Stimulated activated CD4-positive, alpha-beta T cell treated with anti-CD3 and anti-CD28 coated beads, Interleukin-1b, Interleukin-23, amount 100 ng/mL, for 1 hour (primary cell): ENCODE measurements at regions not wholly inside any gene's neighbourhood (a gene's known extent, or its start where the extent isn't known, plus 50 kb on each side); places are given as distances from the start of the nearest gene placed in this dataset.
"Not testable (repeated sequence)": the region's sequence is repeated elsewhere in the genome, so short reads cannot be mapped to it uniquely, and the experiment has no call there.

Source experiments
- DNase-seq, 2 donors: peaks; one replicate each; pipeline ENCODE4 v3.0.0-alpha.2; 2020; ENCODE audit warnings: low read depth in 2 of 2

DNA sequence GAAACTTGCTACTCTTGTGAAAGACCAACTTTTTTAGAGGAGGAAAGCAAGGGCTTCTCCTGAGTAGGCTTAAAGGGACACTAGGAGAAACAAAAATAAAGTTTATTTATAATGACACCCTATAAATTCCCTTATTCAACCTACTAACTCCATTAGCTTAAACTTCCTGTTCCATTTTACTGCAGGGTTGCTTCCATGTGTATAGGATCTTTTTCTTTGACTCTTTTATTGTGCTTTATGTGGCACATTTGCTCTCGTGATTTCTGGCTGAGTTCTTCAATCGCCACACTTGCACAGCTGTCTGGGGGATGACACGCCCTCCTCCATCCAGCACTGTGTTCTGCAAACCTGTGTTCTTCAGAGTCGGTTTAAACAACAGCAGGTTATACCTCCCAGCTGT, 225.7 kb upstream of the NPVF start:
- no peak for DNase-seq

DNA sequence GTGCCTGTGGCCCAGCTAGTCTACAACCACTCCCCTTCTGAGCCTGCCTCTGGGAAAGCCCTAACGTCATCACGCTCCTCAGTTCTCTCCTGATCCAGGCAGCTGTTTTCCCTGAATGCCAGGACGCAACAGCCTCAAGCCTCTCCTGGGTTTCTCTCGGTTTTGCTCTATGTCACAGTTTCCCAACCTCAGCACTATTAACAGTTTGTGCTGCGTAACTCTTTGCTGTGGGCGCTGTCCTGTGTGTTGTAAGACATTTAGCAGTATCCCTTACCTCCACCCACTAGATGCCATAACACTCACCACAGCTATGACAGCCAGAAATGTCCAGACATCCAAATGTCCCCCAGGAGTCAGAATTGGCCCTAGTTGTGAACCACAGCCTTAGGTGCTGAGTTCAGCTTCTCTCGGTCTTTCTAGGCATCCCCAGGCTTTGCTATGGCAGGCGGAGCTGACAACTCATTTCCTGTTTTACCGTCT, 226.3 kb upstream of the NPVF start:
- DNase-seq: no peak

DNA sequence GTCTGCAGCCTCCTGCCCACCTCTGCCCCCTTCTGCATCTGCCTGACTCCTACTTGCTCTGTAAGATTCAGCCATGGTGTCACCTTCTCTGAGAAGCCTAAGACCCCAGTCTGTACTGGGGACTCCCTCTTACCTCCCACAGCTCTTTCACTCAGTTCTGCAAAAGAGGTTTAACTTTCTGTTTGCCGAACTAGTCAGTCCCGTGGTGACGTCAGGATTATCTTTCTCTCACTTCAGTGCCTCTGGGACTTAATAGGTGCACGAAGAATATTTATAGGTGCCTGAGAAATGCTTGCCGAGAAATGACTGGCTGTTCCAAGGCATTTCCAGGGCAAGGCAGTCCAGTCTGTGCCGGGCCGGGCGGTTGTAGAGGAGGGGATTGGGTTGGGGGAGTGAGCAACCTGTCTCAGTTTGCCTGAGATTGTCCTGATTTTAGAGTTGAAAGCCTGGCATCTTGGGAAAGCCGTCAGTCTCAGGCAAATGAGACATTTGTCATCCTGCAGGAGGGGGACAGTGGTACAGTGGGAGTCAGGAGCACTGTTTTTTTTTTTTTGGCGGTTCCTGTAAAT, 227.5 kb upstream of the NPVF start:
- no peak for DNase-seq

DNA sequence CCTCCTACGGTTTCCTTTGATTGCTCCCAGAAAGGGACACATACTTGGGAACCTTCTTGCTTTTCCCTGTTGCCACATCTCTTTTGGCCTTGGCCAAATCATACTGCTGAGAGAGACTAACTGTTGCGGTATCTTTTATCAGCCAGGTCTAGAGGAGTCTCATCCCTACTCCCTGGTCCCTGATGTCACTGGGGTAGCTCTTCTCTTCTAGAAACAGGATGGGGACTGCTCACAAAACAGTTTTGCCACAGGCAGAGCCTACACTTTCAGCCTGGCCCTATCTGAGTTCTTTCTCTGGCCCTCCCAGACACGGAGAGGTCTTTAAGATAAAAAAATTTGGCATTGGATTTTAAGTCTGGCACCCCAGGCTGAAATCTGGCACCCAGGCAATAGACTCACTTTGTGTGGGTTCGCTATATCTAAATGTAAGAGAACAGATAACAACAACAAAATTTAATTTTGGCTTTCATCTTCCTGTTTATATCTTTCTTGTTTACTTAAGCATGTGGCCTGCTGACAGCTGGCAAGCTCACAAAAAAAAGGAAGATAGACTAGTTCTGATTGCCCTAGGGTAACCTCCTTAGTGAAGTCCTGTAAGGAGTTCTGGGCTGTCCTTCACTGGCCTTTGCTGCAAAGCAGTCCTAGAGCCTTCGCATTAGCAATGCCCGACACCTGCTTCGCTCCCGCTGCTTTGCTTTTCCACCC, 228.3 kb upstream of the NPVF start:
- no peak for DNase-seq

DNA sequence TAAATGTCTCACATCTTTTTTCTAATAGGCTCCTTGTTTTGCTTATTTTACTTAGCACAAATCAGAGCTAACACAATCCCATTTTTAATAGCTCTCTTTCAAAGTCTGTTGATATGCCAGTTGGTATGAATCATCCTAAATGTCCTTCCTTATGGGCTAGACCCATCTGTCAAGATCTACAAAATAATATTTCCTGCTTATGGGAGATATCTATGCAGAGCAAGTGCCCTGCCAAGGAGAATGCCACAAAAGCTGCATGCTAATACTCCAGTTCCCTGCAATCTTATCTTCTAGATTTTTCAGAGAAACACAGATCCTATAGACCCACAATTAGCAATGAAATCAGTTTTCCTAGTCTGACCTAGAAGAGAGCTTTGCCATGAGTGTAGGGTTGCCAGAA, 230.8 kb upstream of the NPVF start:
- no peak for DNase-seq

DNA sequence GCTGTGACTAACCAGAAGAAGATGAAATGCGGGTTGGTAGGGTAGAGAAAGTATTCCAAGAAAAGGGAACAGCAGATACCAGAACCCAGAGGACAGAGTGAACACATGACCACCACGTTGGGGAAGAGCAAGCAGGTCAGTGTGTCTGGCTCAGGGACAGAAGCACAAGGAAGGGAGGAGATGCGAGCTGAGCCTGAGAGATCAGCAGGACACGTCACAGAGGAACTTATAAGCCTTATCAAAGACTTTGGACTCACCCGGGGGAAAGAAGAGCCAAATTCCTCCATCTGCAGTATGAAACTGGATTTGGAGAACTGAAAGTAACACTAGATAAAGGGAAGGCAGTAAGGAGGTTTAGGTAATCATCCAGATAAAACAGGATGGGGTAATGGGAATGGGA, 232.1 kb upstream of the NPVF start:
- DNase-seq: no peak

DNA sequence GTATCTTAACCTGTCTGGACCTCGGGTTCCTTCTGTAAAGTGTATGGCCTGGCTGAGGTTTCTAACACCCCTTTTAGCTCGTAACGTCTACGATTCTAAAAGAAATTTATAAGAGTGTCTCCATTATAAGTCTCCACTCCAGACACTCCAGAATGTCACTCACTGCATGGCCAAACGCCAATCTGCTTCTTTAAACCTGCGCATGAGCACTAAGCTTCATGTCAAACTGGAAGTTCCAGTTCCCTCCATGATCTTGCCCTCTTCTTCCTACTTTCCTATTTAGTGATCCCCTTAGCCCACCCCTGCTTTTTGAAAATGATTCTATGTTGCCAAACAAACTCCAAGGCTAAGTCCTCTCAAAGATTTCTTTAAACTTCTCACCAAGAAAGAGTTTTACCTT, 241.4 kb upstream of the NPVF start:
- DNase-seq: no peak

DNA sequence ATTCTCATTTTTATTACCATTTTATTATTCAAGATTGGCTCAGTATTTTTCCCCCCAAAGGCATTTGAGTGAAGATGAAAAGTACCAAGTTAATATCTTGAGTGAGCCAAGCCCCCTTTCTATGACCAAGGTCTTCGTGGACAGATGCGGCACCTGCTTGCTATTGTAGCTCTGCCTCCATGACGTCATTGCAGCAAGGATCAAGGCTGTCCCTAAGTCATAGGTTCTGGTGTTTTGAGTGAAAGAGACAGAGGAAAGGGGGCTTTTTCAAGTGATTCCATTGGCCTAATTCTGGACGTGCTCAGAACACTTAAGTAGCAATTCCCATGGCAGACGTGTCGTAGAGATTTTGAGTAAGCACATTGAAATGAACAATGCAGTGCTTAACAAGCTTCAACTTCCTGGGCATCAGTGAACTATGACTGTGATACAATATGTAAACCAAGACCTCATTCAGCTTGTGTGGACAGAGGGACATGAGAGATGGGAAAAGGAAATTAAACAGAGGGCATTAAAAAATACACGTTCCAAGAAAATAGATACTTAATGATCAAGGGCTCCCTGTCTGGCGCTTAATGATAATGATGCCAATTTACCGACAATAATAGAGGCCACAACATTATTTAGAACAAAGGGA, 248.7 kb upstream of the NPVF start:
- no peak for DNase-seq

DNA sequence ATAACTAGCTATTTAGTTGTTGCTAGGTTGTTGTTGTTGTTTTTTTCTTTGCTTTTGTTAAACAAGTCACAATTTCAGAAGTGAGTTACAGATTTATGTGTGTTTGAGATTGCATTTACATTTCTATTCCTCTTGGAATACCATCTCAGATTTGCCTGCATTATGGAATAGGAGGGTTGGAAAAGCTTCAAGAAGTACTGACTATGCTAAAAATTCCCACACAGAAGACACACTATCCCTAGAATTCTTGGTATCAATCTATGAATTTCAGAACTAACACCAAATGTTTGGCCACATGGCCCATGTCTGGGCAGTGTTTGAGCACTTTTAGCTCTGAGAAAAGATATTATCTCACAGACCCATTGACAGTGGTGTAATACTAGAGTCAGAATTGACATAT, 249.9 kb upstream of the NPVF start:
- DNase-seq: not testable (repeated sequence)

DNA sequence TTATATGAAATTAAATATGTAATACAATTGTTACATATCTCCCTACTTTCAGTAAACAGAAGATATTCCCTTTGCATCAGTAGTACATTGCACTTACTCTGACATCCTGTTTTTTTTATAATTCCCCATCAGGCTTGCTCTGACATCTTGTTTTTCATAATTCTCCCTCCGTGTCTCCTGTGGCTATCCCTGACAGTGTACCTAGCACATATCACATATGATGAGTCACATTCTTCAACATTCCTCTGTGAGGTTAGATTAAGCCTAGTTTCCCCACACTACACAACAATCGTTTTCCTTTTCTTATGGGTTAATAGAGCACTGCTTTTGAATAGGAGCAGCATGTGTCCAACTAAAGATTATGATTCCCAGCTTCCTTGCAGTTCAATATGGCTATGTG, 250.6 kb upstream of the NPVF start:
- no peak for DNase-seq

DNA sequence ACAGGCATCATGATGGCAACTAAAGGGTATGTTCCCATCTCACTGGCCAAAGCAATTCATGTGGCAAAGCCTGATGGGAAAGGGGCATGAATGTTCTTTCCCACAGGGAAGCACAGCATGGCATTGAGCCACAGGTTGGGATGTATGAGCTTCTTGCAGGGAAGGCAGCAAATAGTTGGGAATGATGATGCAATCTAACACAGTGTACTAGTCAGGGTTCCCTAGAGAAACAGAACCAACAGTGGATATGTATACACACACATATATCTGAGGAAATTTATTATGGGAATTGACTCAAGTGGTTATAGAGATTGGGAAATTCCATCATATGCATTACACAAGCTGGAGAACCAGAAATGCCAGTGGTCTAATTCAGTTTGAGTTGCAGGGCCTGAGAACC, 253.6 kb upstream of the NPVF start:
- DNase-seq: no peak

DNA sequence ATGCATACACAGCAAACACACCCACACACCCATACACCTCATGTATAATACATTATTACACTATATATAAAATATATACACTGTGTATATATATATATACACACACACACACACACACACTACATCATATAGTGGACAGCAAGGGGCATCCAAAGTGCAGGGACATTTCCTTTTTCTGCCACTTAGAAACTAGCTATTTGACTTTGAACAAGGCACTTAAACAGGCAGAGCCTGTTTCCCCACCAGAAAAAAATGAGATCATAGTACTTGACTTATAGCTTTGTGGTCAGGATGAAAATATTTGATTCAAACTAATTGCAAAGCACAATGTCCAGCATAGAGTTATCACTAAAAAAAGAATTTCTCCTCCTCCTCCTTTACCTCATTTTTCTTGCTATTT, 254.3 kb upstream of the NPVF start:
- DNase-seq: no peak

DNA sequence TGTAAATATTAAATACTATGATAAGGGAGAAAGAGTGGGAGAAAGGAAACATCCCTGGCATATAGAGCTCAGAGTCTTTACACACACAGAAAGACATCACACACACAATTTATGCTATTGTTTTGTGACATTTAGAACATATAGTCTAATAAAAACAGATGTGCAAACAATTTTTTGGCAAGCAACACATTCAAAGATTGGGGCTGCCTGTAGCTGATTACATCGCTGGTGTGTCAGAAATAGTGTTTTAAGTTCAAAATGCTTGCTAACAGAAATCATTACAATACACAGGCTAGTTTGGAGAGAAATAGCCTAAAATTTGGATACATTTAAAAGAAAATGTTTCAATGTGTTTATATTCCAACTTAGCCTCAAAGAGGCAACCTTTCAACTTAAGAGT, 256.7 kb upstream of the NPVF start:
- no peak for DNase-seq

DNA sequence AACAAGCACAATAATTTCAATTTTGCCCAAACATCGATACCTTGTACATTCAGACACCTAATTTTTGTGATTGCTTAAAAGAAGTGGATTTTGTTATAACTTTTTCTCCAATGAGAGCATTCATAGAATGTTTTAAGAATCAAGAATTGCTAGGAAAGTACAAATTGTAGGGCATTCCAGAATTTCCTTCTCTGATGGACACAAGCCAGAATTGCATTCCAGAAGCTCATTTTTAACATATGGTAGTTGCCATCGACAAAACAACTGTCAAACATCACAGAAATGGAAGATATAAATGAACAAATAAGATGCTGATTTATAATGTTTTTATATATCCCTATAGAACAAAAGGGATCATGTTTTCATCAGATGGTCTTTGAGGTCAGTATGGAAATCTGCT, 258.4 kb upstream of the NPVF start:
- no peak for DNase-seq

DNA sequence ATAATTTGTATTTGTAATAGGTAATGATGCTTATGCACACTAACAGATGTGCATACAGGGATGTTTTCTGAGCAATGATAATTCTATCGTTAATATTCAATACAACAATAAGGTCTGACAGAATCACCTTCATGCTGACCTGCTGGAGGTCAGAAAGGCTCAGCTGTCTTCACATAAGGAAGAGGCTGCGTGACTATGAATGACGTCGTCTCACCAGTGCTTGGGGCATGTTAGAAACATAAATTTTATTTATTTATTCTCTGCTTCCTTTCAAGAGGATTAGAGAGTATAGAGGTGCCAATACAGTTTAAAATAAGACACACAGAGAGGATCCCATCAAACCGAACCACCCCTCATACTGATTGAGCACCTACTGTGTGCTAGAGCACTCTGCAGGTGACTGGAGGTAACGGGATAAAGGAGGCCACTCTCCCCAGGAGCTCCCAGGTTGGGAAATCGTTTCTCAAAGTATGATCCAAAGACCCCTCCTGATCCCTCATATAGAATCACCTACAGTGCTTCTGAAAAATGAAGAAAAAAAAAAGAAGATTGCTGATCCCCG, 265.6 kb upstream of the NPVF start:
- no peak for DNase-seq

DNA sequence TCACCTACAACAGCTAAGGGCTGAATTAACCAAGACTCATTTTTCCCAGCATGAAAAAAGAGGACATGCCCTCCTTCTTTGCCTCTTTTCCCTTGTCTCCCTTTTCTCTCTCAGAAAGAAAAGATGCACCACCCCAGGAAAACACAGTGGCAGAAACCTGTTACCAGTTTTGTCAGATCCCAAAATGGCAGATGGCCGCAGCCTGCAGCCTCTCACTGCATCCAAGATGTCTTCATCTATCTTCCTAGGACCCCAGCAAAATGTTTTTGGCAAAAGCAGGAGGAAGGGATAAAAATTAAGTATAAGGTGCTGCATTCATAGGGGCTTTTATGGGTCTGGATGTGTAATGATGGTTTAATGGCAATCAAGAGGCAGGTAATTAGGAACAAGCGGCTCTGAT, 266.6 kb upstream of the NPVF start:
- no peak for DNase-seq

DNA sequence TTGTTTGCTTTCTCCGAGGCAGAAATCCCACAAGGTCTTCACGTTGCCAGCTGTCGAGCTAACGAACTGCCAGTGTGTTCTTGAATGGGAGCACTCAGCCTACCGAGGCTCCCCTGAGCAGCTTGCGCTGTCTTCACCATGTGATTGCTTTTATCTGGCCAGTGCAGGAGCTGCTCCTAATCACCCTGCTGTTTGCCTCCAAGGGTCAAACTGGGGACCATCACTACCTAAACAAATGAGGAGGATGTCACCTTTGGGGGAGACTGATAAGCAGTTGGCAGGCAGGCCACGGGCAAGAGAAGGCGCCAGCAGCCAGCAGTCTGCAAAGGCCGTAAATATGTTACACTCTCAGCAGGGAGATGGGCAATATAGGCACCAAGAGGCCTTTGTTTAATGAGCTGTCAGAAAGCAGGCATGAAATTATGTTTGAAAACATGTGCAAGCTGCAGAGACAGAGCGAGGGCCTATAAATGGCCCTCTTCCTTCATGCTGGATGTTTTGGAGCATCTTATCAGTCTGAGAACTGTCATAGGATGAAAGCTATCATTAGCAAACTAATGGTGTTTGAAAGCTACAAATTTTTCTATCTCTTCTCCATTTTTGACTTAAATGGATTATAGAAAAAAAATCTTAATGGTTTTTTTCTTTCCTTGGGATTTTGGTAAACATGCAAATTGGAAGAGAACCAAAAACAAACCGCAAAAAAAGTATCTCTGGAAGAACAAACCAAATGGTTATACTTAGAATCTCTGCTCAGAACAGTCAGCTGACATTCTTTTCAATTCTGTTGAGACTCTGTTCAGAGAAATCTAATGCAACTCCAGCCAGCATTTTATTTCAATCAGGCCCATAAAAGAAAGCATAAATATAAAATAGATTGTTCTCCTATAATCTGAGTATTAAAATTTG, 267.3 kb upstream of the NPVF start:
- no peak for DNase-seq

DNA sequence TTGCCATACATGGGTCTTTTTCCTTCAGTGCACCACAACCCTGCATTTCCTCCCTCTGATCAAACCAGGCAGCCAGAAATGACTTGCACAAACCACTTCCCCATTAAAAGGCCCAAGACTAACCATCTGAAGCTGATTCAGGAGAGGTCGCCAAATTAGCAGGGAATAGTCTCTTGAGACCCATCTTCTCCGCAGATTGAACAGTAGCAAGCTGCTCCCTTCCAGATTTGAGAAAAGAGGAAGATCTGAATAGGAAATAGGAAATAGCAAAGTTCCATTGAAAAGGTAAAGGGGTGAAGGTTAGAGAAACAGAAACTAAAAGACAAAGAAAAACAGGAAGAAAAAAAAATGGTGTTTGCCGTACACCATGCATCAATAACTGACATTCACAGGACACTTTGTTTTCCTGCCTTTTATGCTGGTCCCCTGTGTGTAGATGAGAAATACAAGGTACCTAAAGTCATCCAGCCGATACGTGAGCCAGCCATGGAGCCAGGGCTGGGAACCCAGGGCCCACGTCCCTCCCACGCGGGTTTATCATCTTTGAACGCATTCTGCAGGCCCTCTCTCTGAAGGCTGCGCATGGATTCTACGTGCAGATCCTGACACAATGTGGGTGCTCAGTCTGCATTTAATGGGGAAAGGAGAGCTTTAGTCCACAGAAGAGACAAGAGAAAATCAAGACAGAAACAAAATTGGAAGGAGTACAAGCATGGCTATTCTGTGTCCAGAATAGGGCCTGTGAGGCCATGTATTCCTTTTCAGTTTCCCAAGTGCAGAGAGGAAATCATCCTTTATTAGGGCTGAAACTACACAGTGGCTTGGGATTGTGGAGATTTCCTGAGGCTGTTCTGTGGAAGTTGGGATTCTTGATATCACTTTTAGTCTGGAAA, 268.4 kb upstream of the NPVF start:
- no peak for DNase-seq

DNA sequence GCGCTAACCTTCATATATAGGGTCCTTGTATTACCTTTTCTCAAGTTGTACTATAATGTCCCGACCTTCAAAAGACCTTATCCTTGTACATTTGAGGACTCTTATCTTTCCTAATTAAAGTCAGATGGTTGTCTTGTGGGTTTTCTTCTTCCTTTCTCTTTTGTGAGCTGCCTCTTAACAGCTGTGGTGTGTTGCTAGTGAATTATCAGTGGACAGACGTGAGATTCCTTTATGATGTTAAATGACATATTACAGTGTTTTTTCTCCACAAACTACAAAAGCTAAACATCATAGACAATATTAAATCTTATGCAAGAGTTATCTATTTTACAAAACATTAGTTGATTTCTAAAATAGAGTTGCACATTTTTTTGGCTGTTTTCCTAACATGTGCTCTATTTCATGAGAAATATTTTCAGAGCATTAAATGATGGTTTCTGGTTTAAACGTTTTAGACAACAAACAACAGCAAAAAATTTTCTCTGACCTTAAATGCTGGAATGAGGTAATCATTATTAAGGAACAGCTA, 272.2 kb upstream of the NPVF start:
- no peak for DNase-seq

DNA sequence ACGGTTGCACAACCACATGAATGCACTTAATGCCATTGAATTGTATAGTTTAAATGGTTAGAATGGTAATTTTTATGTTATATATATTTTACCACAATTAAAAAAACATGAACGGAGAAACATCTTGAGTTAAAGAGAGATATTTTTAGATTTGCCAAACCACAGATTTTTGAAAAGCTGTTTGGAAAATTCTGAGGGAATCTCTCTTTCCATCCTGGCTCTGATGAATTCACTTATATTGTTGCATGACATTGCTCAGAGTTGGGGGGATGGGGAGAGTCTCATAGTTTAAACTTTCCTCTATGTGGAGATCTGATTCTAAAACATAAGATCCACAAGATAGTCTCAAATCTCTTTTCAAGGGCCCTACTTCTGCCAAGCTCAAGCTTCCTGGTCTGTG, 275.0 kb upstream of the NPVF start:
- DNase-seq: no peak
